Erythroblast (primary cell): ENCODE measurements at regions not wholly inside any gene's neighbourhood (a gene's known extent, or its start where the extent isn't known, plus 50 kb on each side); places are given as distances from the start of the nearest gene placed in this dataset.
A peak's percentile ranks its signal among the peaks of the same experiment; 100 is the strongest.

ENCODE experiments used
- DNase-seq, 2 experiments: peaks; one replicate each; lab custom pipeline; 2025; lab: John Stamatoyannopoulos, UW
- GATA1 ChIP-seq: IDR thresholded peaks from 2 replicates; pipeline ENCODE4 v1.6.1; 2011; ENCODE audit warnings: low read depth, mild to moderate bottlenecking, control low read depth, low read length, moderate library complexity
- POLR2A ChIP-seq: IDR thresholded peaks from 2 replicates; pipeline ENCODE4 v1.6.1; 2011; ENCODE audit warnings: mild to moderate bottlenecking, low read length

- TF ChIP-seq GATA1 (no peak), POLR2A (no peak)
- DNase-seq: no peak
Observed at GRCh38 chr15:95227235-95227634, 995.9 kb downstream of the MCTP2 start.

- no peak for DNase-seq
- TF ChIP-seq POLR2A: no peak
- no peak for TF ChIP-seq GATA1
Observed at GRCh38 chr15:95228856-95229555, 997.6 kb downstream of the MCTP2 start.

GRCh38 chr15:95235033-95235432 lies 1003.7 kb downstream of the MCTP2 start:
- DNase-seq: no peak
- TF ChIP-seq GATA1: no peak
- TF ChIP-seq POLR2A: no peak

GRCh38 chr15:95247071-95247984 lies 1016.0 kb downstream of the MCTP2 start:
- no peak for DNase-seq
- TF ChIP-seq POLR2A: no peak
- no peak for TF ChIP-seq GATA1

- TF ChIP-seq POLR2A (no peak), GATA1 (no peak)
- no peak for DNase-seq
Observed at GRCh38 chr15:95249524-95249923, 1018.2 kb downstream of the MCTP2 start.

GRCh38 chr15:95252404-95252803 lies 1021.0 kb downstream of the MCTP2 start:
- TF ChIP-seq GATA1 (no peak), POLR2A (no peak)
- no peak for DNase-seq

- TF ChIP-seq GATA1 (no peak), POLR2A (no peak)
- DNase-seq: no peak
Observed at GRCh38 chr15:95254263-95254662, 1022.9 kb downstream of the MCTP2 start.

GRCh38 chr15:95259513-95259912 lies 1028.2 kb downstream of the MCTP2 start:
- TF ChIP-seq GATA1: no peak
- DNase-seq: peak; percentile 36 to 65

- TF ChIP-seq POLR2A: no peak
- no peak for TF ChIP-seq GATA1
- no peak for DNase-seq
Observed at GRCh38 chr15:95259965-95260364, 1028.6 kb downstream of the MCTP2 start.

GRCh38 chr15:95260856-95261255 lies 1029.5 kb downstream of the MCTP2 start:
- no peak for TF ChIP-seq POLR2A
- no peak for TF ChIP-seq GATA1
- no peak for DNase-seq

- DNase-seq: no peak
- TF ChIP-seq POLR2A: no peak
- no peak for TF ChIP-seq GATA1
Observed at GRCh38 chr15:95261546-95261945, 1030.2 kb downstream of the MCTP2 start.

- TF ChIP-seq GATA1: no peak
- no peak for TF ChIP-seq POLR2A
Observed at GRCh38 chr15:95261968-95262367, 1030.6 kb downstream of the MCTP2 start.

GRCh38 chr15:95262866-95263564 lies 1031.7 kb downstream of the MCTP2 start:
- DNase-seq: no peak
- no peak for TF ChIP-seq GATA1
- TF ChIP-seq POLR2A: no peak

More at GRCh38 chr15:95261968-95262367, 1030.6 kb downstream of the MCTP2 start:
- DNase-seq: no peak
